SK-N-SH (cell line): ENCODE measurements at regions not wholly inside any gene's neighbourhood (a gene's known extent, or its start where the extent isn't known, plus 50 kb on each side); places are given as distances from the start of the nearest gene placed in this dataset.

Source experiments
- CTCF ChIP-seq: fragments of 200-600 bp; sonication (generic); IDR thresholded peaks from 2 replicates; pipeline ENCODE4 v1.6.1; 2017; ENCODE audit warnings: antibody characterized with exemption, mild to moderate bottlenecking, moderate library complexity
- FOXM1 ChIP-seq: IDR thresholded peaks from 2 replicates; pipeline ENCODE4 v1.4.0; 2012; ENCODE audit warnings: low read depth, mild to moderate bottlenecking
- GABPA ChIP-seq: IDR thresholded peaks from 2 replicates; pipeline ENCODE4 v1.4.0; 2012; ENCODE audit warnings: low read depth, mild to moderate bottlenecking
- JUND ChIP-seq: IDR thresholded peaks from 2 replicates; pipeline ENCODE4 v1.4.0; 2012
- MEF2A ChIP-seq: IDR thresholded peaks from 2 replicates; pipeline ENCODE4 v1.4.0; 2012; ENCODE audit warnings: low read depth, borderline replicate concordance
- MXI1 ChIP-seq: IDR thresholded peaks from 2 replicates; pipeline ENCODE4 v1.6.1; 2012; ENCODE audit warnings: mild to moderate bottlenecking, low read depth, low read length, improper control_type of control experiment
- NFIC ChIP-seq: IDR thresholded peaks from 2 replicates; pipeline ENCODE4 v1.4.0; 2012; ENCODE audit warnings: borderline replicate concordance
- NRF1 ChIP-seq: IDR thresholded peaks from 2 replicates; pipeline ENCODE4 v1.6.1; 2012; ENCODE audit warnings: low read depth, mild to moderate bottlenecking, low read length
- POLR2AphosphoS5 ChIP-seq: IDR thresholded peaks from 2 replicates; pipeline ENCODE4 v1.6.1; 2012; ENCODE audit warnings: low read depth, low read length
- REST ChIP-seq: IDR thresholded peaks from 2 replicates; pipeline ENCODE4 v1.6.1; 2012; ENCODE audit warnings: mild to moderate bottlenecking, low read depth, low read length, moderate library complexity
- RFX5 ChIP-seq: IDR thresholded peaks from 2 replicates; pipeline ENCODE4 v1.6.1; 2012; ENCODE audit warnings: mild to moderate bottlenecking, improper control_type of control experiment, low read length
- SIN3A ChIP-seq: IDR thresholded peaks from 2 replicates; pipeline ENCODE4 v1.6.1; 2012; ENCODE audit warnings: low read depth, mild to moderate bottlenecking, low read length, moderate library complexity, borderline replicate concordance
- USF2 ChIP-seq: fragments of 150-350 bp; IDR thresholded peaks from 2 replicates; pipeline ENCODE4 v1.6.1; 2017; ENCODE audit warnings: antibody characterized with exemption, low read length, low read depth, borderline replicate concordance
- YY1 ChIP-seq: IDR thresholded peaks from 2 replicates; pipeline ENCODE4 v1.4.0; 2012; ENCODE audit warnings: low read depth, mild to moderate bottlenecking

- TF ChIP-seq CTCF (no peak), RFX5 (no peak), NFIC (no peak), POLR2AphosphoS5 (no peak), GABPA (no peak), JUND (no peak), MXI1 (no peak), USF2 (no peak), REST (no peak), SIN3A (no peak), YY1 (no peak), FOXM1 (no peak), MEF2A (no peak), NRF1 (no peak)
These were observed 98.9 kb upstream of the SRSF6 start for GRCh38 chr20:43358811-43359210.
